OCI-LY7 (cell line): ENCODE measurements at regions not wholly inside any gene's neighbourhood (a gene's known extent, or its start where the extent isn't known, plus 50 kb on each side); places are given as distances from the start of the nearest gene placed in this dataset.
"Not testable (repeated sequence)": the region's sequence is repeated elsewhere in the genome, so short reads cannot be mapped to it uniquely, and the experiment has no call there.

ENCODE experiments used
- BruUV-seq: library from RNA; stranded (reverse); fragments of 400-500 nt; replicated peaks from 2 replicates; lab custom pipeline; 2021; lab: Mats Ljungman, UMichigan
- CTCF ChIA-PET: fragments of 300-600 bp; sonication (Branson Sonifier 250); formaldehyde crosslinking; loops from one replicate; lab custom pipeline; 2022; ENCODE audit warnings: antibody characterized with exemption; ENCODE audit not compliant: unreplicated experiment; lab: Charles Lee
- POLR2A ChIA-PET: fragments of 300-600 bp; sonication (Branson Sonifier 250); formaldehyde crosslinking; loops from one replicate; lab custom pipeline; 2022; ENCODE audit warnings: antibody characterized with exemption; lab: Charles Lee
- DNase-seq: peaks from one replicate; pipeline ENCODE4 v3.0.0-alpha.2; 2015; ENCODE audit warnings: low spot score
- H2AFZ ChIP-seq: fragments of 200-600 bp; sonication (generic), shearing (Covaris generic); 2 replicates; pipeline ENCODE4 v1.6.1; 2014; ENCODE audit warnings: mild to moderate bottlenecking, antibody characterized with exemption, low read length, moderate library complexity
- H3K27ac ChIP-seq: fragments of 200-600 bp; sonication (generic); 2 replicates; pipeline ENCODE4 v1.5.1; 2014; ENCODE audit warnings: mixed run types, low read depth, mild to moderate bottlenecking, moderate library complexity, low read length, inconsistent platforms; ENCODE audit not compliant: poor library complexity, severe bottlenecking
- H3K36me3 ChIP-seq: fragments of 200-600 bp; sonication (generic); 2 replicates; pipeline ENCODE4 v1.6.1; 2014; ENCODE audit warnings: mild to moderate bottlenecking, antibody characterized with exemption, low read length, moderate library complexity, mixed read lengths; ENCODE audit not compliant: insufficient read depth
- H3K4me1 ChIP-seq: fragments of 200-600 bp; sonication (generic); 2 replicates; pipeline ENCODE4 v1.5.1; 2014; ENCODE audit warnings: mild to moderate bottlenecking, low read length; ENCODE audit not compliant: insufficient read depth, poor library complexity, severe bottlenecking
- H3K4me2 ChIP-seq: fragments of 200-600 bp; sonication (generic); 2 replicates; pipeline ENCODE4 v1.6.1; 2014; ENCODE audit warnings: mild to moderate bottlenecking, low read length
- H3K4me3 ChIP-seq: fragments of 200-600 bp; sonication (generic); 2 replicates; pipeline ENCODE4 v1.5.1; 2014; ENCODE audit warnings: mild to moderate bottlenecking, low read depth, low read length; ENCODE audit not compliant: poor library complexity, severe bottlenecking
- H3K79me2 ChIP-seq: fragments of 200-600 bp; sonication (generic); 2 replicates; pipeline ENCODE4 v1.6.1; 2016; ENCODE audit warnings: low read depth, mild to moderate bottlenecking, low read length, moderate library complexity, mixed read lengths; ENCODE audit not compliant: insufficient read depth
- H3K9me2 ChIP-seq: fragments of 200-600 bp; sonication (generic); 2 replicates; pipeline ENCODE4 v1.6.1; 2016; ENCODE audit warnings: mild to moderate bottlenecking, low read length, mixed read lengths; ENCODE audit not compliant: insufficient read depth
- H3K9me3 ChIP-seq: fragments of 200-600 bp; sonication (generic); 2 replicates; pipeline ENCODE4 v1.6.1; 2014; ENCODE audit warnings: mild to moderate bottlenecking, mixed run types, low read length, mixed read lengths
- H4K20me1 ChIP-seq: fragments of 200-600 bp; sonication (generic); 2 replicates; pipeline ENCODE4 v1.6.1; 2014; ENCODE audit warnings: mild to moderate bottlenecking, antibody characterized with exemption, low read length, moderate library complexity, mixed read lengths; ENCODE audit not compliant: insufficient read depth
- CTCF ChIP-seq: fragments of 200-600 bp; sonication (generic); conservative IDR thresholded peaks from 2 replicates; pipeline ENCODE4 v1.5.1; 2014; ENCODE audit warnings: mild to moderate bottlenecking, antibody characterized with exemption, low read length, moderate library complexity, mixed read lengths
- EZH2phosphoT487 ChIP-seq: fragments of 200-600 bp; sonication (generic); IDR thresholded peaks from 2 replicates; pipeline ENCODE4 v1.6.1; 2018; ENCODE audit warnings: low read depth, borderline replicate concordance, mild to moderate bottlenecking, mixed run types, antibody characterized with exemption, low read length, moderate library complexity, mixed read lengths
- intact Hi-C: fragments of 100-400 bp; cut with micrococcal nuclease; formaldehyde crosslinking; loops from one replicate; pipeline ENCODE4 v1.10.0; 2022; ENCODE audit not compliant: unreplicated experiment

- no peaks in the 10 kb centered on the region for H3K4me1 ChIP-seq
- ChIA-PET POLR2A (interaction anchor here (1.3 to 1.4 kb wide), 2 partner anchors 9 to 11 kb away, joined by 3 to 4 read pairs; no protein-coding TSS in a partner anchor), CTCF (no interaction called here)
- no peak for DNase-seq
- no peaks in the 10 kb centered on the region for H3K36me3 ChIP-seq
- no peak overlapping the region for H3K27ac ChIP-seq
- H3K79me2 ChIP-seq = no peaks in the 10 kb centered on the region
- no peak overlapping the region for H3K4me3 ChIP-seq
- intact Hi-C loops = no loop called here
- TF ChIP-seq EZH2phosphoT487 (no peak), CTCF (no peak)
- H4K20me1 ChIP-seq = no peaks in the 10 kb centered on the region
- H3K9me3 ChIP-seq = no peaks in the 10 kb centered on the region
- no peaks in the 10 kb centered on the region for H3K9me2 ChIP-seq
- H2AFZ ChIP-seq = no peak overlapping the region
- no TSS peak for BruUV-seq
- H3K4me2 ChIP-seq = no peak overlapping the region
Measured at GRCh38 chr20:11995805-11996567, 78.3 kb downstream of the BTBD3 start.

- DNase-seq, H3K9me3 ChIP-seq, H4K20me1 ChIP-seq, H3K79me2 ChIP-seq, H3K9me2 ChIP-seq, CTCF ChIA-PET, BruUV-seq, H2AFZ ChIP-seq, H3K4me2 ChIP-seq, POLR2A ChIA-PET, H3K4me3 ChIP-seq, H3K4me1 ChIP-seq, H3K36me3 ChIP-seq, H3K27ac ChIP-seq, intact Hi-C loops: not testable (repeated sequence)
Measured at GRCh38 chr20:12004776-12005175, 87.1 kb downstream of the BTBD3 start.

- BruUV-seq = no TSS peak
- Histone ChIP-seq H4K20me1 (no peaks in the 10 kb centered on the region), H3K79me2 (no peaks in the 10 kb centered on the region), H3K9me3 (no peaks in the 10 kb centered on the region), H3K4me1 (no peaks in the 10 kb centered on the region), H3K4me2 (no peak overlapping the region), H3K9me2 (no peaks in the 10 kb centered on the region), H3K36me3 (no peaks in the 10 kb centered on the region), H3K27ac (no peak overlapping the region), H2AFZ (no peak overlapping the region), H3K4me3 (no peak overlapping the region)
- intact Hi-C loops = no loop called here
- DNase-seq = peak; percentile 47
- ChIA-PET CTCF (no interaction called here), POLR2A (interaction anchor here (0.7 kb wide), 1 partner anchor 1395 kb away, joined by 3 read pairs; no protein-coding TSS in a partner anchor)
- TF ChIP-seq EZH2phosphoT487 (no peak), CTCF (peak; percentile 95)
Measured at GRCh38 chr20:12012241-12013222, 94.8 kb downstream of the BTBD3 start.
